Erythroblast (primary cell): ENCODE measurements at regions not wholly inside any gene's neighbourhood (a gene's known extent, or its start where the extent isn't known, plus 50 kb on each side); places are given as distances from the start of the nearest gene placed in this dataset.

ENCODE experiments used
- GATA1 ChIP-seq: IDR thresholded peaks from 2 replicates; pipeline ENCODE4 v1.6.1; 2011; ENCODE audit warnings: low read depth, mild to moderate bottlenecking, control low read depth, low read length, moderate library complexity
- POLR2A ChIP-seq: IDR thresholded peaks from 2 replicates; pipeline ENCODE4 v1.6.1; 2011; ENCODE audit warnings: mild to moderate bottlenecking, low read length

DNA sequence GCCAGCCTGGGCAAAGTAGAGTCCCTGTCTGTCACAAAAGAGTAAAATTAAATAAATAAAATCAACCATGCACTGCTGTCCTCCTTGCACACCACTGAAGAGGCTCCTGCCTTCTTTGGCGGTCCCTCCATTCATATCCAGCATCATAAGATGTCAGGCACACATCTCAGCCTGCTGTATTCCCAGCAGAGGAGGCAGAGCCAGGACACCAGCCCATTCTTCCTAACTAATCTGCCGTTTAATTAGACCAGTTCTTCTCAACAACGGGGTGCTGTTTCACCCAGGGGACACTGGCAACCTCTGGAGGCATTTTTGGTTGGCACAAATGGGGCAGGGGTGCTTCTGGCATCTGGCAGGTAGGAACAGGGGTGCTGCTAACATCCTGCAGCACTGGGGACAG is 119.7 kb downstream of the ETS2 start:
- TF ChIP-seq POLR2A = no peak
- TF ChIP-seq GATA1 = no peak
